ENCODE measurements at regions not wholly inside any gene's neighbourhood (a gene's known extent, or its start where the extent isn't known, plus 50 kb on each side); places are given as distances from the start of the nearest gene placed in this dataset.

GRCh38 chr2:196309691-196310090 is 138.3 kb upstream of the STK17B start:
- no peaks in the 10 kb centered on the region for H3K4me1 Mint-ChIP-seq (ENCODE audit: unreplicated experiment)
- TF ChIP-seq CTCF (IDR thresholded peaks at IDR 0.05; ENCODE audit: unreplicated experiment), result no peak

GRCh38 chr2:196314157-196314556 is 142.8 kb upstream of the STK17B start:
- TF ChIP-seq CTCF (IDR thresholded peaks at IDR 0.05; ENCODE audit: unreplicated experiment), result no peak
- no peaks in the 10 kb centered on the region for H3K4me1 Mint-ChIP-seq (ENCODE audit: unreplicated experiment)
- no peaks in the 10 kb centered on the region for H3K9me3 Mint-ChIP-seq (ENCODE audit: unreplicated experiment)
- no peak overlapping the region for H3K27ac Mint-ChIP-seq (ENCODE audit: unreplicated experiment)
- no peaks in the 10 kb centered on the region for H3K27me3 Mint-ChIP-seq (ENCODE audit: unreplicated experiment)
- no peak overlapping the region for H3K4me3 Mint-ChIP-seq (ENCODE audit: unreplicated experiment)
- peaks cover 21% of the 10 kb centered on the region for H3K36me3 Mint-ChIP-seq (ENCODE audit: low read depth, unreplicated experiment)
- DNase-seq (ENCODE audit: low spot score), result no peak

More at GRCh38 chr2:196309691-196310090, 138.3 kb upstream of the STK17B start:
- no peak overlapping the region for H3K4me3 Mint-ChIP-seq (ENCODE audit: unreplicated experiment)
- no peak for DNase-seq (ENCODE audit: low spot score)
- no peaks in the 10 kb centered on the region for H3K27me3 Mint-ChIP-seq (ENCODE audit: unreplicated experiment)
- no peak overlapping the region for H3K27ac Mint-ChIP-seq (ENCODE audit: unreplicated experiment)
- H3K9me3 Mint-ChIP-seq (ENCODE audit: unreplicated experiment), result no peaks in the 10 kb centered on the region
- H3K36me3 Mint-ChIP-seq (ENCODE audit: low read depth, unreplicated experiment), result peaks cover 12% of the 10 kb centered on the region

- H3K27ac Mint-ChIP-seq (ENCODE audit: unreplicated experiment), result no peak overlapping the region
- peaks cover 4% of the 10 kb centered on the region for H3K27me3 Mint-ChIP-seq (ENCODE audit: unreplicated experiment)
- peaks cover 27% of the 10 kb centered on the region for H3K36me3 Mint-ChIP-seq (ENCODE audit: low read depth, unreplicated experiment)
- H3K4me1 Mint-ChIP-seq (ENCODE audit: unreplicated experiment), result no peaks in the 10 kb centered on the region
- H3K9me3 Mint-ChIP-seq (ENCODE audit: unreplicated experiment), result no peaks in the 10 kb centered on the region
- no peak overlapping the region for H3K4me3 Mint-ChIP-seq (ENCODE audit: unreplicated experiment)
- DNase-seq (ENCODE audit: low spot score), result no peak
- TF ChIP-seq CTCF (IDR thresholded peaks at IDR 0.05; ENCODE audit: unreplicated experiment), result no peak
Observed at GRCh38 chr2:196314780-196315179, 143.4 kb upstream of the STK17B start.

- Mint-ChIP-seq H3K4me1 (ENCODE audit: unreplicated experiment) (no peaks in the 10 kb centered on the region), H3K4me3 (ENCODE audit: unreplicated experiment) (no peak overlapping the region), H3K27me3 (ENCODE audit: unreplicated experiment) (peaks cover 4% of the 10 kb centered on the region), H3K9me3 (ENCODE audit: unreplicated experiment) (no peaks in the 10 kb centered on the region), H3K27ac (ENCODE audit: unreplicated experiment) (no peak overlapping the region), H3K36me3 (ENCODE audit: low read depth, unreplicated experiment) (peaks cover 28% of the 10 kb centered on the region)
- no peak for TF ChIP-seq CTCF (IDR thresholded peaks at IDR 0.05; ENCODE audit: unreplicated experiment)
- DNase-seq (ENCODE audit: low spot score), result no peak
Observed at GRCh38 chr2:196315388-196316049, 144.1 kb upstream of the STK17B start.

- no peak for TF ChIP-seq CTCF (IDR thresholded peaks at IDR 0.05; ENCODE audit: unreplicated experiment)
- H3K27ac Mint-ChIP-seq (ENCODE audit: unreplicated experiment), result no peak overlapping the region
- no peaks in the 10 kb centered on the region for H3K4me1 Mint-ChIP-seq (ENCODE audit: unreplicated experiment)
- H3K9me3 Mint-ChIP-seq (ENCODE audit: unreplicated experiment), result no peaks in the 10 kb centered on the region
- peaks cover 4% of the 10 kb centered on the region for H3K27me3 Mint-ChIP-seq (ENCODE audit: unreplicated experiment)
- peaks cover 28% of the 10 kb centered on the region for H3K36me3 Mint-ChIP-seq (ENCODE audit: low read depth, unreplicated experiment)
- no peak for DNase-seq (ENCODE audit: low spot score)
- no peak overlapping the region for H3K4me3 Mint-ChIP-seq (ENCODE audit: unreplicated experiment)
Observed at GRCh38 chr2:196316050-196316430, 144.7 kb upstream of the STK17B start.

All from endothelial cell (in vitro differentiated cells).